Forelimb muscle (tissue), 1 donor: ENCODE measurements at regions not wholly inside any gene's neighbourhood (a gene's known extent, or its start where the extent isn't known, plus 50 kb on each side); places are given as distances from the start of the nearest gene placed in this dataset.

Experiments
- DNase-seq: peaks from one replicate; pipeline ENCODE4 v3.0.0-alpha.2; 2013; ENCODE audit warnings: low read depth

DNA sequence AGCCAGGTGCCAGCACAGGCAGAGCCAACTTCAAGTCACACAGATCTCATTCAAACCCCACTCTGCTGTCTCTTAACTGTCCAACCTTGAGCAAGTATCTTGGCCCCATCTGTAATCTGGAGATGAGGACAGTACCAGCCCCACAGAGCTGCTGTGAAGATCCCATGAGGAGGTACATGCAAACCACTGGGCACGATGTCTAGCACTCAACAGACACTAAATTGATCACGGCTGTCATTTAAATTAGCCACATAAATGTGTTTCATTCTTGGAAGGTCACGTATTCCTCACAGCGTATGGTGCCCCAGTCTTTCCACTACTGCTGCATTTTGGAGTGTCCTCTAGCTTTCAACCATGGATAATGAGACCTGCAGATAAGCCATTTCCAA, 167.6 kb upstream of the ID2 start:
- DNase-seq = no peak

DNA sequence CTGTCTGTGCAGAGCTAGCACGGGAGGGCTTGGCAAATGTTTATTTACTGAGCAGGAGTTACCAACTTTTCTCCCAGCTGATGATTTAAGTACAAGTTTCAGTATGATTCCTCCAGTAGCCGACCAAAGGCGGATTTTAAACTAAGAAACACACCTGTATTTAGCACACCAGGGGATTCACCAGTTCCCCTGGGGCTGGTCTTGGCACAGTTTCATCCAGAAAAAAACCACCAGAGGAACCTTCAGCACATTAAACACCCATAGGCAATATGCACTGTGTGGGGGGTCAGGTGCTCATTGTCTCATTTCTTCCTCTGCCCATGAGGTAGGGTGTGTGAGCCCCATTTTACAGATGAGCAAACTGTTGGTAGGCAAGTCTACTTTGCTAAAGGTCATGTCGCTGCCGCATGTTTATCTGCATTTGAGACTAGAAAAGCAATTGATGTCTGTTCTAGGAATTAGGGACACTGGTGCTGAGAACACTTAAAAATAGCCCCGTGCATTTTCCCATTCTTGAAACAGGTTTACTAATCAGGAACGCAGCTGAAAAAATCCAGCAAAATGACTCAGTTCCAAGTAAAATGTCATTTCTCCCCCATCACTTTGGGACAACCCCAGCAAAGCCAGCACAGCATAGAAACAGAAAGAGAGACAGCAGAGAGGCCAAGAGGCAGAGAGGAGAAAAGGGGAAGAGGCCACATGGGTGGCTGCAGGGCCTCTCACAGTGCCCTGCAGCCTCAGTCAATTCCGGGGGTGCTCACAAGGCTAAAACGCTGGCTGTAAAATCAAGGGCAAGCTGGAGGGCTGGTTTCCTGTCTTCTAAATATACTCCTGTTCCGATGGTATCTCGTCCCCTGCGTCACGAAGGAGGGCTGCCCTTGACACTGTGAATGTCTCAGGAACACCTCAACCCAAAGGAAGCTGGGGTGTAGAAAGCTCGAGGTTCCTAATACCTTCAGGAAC, 166.8 kb upstream of the ID2 start:
- no peak for DNase-seq

DNA sequence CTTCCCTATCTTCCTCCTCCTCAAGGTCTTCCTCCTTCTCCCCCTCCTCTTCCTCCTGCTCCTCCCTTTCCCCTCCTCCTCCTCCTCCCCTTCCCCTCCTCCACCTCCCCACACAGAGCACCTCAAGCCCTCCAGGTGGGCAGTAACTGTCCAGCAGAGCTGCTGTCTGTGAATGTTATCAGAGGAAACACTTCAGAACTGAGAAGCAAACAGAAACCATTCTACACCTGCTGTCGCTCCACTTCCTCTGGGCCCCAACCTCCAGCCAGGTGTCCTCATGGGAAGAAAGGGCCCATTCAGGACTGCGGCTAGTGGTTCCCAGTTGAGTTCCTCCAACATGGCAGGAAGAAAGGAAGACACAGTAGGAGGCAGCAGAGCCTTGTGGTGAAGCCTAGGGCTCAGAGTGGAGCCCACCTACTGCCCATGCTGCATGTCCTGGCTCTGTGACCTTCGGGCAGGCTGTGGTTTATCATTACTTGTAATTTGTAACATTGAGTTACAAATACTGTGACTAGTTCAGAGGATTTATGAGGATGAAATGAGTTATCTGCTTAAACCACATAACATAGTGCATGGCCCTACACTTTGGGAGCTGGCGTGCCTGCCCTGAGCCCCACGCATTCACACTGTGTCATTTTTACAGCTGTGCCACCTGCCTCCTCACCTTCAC, 165.9 kb upstream of the ID2 start:
- DNase-seq = no peak

DNA sequence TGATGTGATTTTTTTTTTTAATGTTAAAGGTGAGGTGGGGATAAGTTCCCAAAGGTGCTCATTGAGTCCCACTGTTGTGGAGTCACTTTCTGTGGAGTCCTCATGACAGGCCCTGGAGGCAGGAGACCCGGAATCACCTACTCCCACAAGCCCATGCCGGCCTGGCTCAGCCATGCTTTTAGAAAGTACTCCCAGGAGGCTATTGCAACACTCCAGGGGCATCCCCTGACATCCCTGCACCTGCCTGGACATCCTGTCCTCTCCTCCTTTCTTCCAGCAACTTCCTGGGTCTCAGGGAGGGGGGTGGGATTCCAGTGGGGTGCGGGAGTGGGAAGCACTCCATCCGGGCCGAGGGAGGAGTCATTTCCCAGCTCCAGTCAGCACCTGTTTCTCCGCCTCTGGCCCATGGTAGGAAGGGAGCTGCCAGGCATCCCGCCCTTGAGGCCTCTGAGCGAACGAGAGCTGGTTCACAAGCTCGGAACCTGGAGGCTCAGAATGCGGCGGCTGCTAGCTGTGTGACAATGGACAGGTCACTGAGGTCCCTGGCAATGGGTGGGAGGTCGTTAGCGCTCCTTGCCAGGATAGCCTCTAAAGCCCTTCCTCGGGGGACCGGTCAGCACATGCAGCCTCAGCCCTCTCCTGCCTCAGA, 163.9 kb upstream of the ID2 start:
- DNase-seq = no peak

DNA sequence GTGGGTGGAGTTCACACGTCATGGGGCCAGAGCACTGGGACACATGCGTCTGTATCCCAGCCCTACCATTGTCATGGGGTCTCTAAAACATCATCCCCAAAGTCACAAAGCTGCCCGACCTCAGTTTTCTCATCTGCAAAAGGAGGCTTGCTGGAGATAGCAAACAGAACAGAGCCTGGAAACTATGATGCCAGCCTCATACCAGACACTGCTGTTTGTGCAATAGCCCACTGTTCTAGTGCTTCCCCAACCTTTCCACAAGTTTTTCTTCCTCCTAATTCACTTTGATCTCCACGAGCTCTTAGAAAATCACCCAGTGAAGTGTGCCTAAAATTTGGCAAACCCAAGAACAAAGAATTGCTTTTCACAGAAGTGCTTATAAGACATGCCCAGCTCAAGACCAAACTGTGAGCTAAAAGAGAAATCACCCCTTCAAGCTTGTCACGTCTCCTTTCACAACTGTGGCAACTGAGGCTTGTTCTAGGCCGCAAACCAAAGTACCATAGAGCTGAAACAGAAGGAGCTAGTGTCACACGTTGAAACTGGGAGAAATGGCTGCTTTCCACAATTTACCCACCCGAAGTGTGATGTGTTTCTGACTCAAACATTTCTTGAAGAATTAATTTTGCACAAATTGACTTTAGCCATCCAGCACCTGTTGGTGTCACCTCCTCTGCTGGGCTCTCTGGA, 162.7 kb upstream of the ID2 start:
- no peak for DNase-seq

DNA sequence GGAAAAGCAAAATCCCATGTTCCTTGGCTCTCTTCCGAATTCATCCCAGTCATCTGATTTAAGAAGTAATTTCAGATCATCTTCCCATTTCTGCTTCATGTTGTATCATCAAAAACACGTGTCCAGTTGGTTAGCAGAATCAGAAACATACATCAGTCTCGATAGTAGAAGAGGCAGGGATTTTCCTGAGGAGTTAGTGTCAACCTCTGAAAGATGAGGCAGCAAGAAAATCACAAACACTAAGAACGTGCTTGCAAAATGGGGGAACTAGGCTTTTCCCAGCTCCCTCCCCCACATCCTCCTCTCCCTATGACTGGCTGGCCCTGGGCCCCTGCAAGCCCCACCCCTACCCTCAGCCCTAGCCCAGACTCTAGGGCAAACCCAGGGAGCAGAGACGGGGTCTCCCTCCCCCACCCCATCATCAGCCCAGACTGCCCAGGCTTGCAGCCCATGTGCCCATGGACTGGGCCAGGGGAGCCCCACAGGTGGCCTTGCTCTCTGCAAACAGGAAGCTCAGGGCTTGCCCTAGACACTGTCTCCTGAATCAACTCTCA, 161.0 kb upstream of the ID2 start:
- DNase-seq = no peak

DNA sequence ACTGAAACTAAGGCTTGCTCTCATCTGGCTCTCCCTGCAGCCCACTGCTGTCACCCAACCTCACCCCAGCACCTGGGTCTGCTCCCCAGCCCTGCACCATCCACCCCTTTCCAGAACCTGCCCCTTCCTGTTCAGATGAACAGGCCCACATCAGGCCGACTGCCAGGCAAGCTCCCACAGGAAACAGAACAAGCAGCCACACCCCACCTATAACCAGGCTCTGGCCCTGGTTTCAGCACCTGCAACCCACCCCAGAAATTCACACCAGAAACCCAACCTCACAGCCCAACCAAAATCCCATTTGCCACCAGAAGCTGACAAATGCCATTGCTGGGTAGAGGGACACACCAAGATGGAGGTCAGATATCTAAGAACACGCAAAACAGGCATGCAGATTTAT, 159.2 kb upstream of the ID2 start:
- DNase-seq = no peak

DNA sequence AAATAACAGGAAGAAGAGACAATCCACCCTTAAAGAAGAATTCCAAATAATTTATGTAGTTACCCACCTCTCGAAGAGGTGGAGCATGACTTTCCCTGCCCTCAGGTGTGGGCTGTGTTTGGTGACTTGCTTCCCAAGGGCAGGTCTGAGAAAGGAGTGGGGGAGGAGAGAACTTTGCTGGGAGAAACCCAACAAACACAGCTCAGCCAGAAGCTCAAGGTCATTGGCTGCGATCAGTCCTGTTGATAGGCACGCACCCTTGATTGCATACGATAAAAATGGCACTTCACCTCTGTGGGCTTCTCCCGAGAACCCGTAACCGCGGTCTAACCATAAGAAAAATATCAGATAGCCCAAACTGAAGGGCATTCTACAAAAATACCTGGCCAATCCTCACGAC, 157.5 kb upstream of the ID2 start:
- no peak for DNase-seq

DNA sequence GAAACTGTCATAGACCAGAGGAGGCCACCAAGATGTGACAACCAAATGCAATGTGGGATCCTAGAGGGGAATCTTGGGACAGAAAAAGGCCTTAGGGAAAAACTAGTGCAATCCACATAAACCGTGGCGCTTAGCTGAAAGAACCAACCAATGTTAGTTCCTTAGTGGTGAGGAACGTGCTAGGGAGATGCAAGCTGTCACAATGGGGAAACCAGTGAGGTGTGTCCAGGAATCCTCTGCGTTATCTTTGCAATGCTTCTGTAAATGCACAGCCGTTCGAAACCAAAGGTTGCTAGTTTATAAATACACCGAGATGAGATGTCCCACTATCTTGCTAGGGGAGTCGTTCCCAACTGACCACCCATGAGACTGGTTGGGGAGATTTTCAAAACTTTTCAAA, 157.0 kb upstream of the ID2 start:
- DNase-seq = no peak

DNA sequence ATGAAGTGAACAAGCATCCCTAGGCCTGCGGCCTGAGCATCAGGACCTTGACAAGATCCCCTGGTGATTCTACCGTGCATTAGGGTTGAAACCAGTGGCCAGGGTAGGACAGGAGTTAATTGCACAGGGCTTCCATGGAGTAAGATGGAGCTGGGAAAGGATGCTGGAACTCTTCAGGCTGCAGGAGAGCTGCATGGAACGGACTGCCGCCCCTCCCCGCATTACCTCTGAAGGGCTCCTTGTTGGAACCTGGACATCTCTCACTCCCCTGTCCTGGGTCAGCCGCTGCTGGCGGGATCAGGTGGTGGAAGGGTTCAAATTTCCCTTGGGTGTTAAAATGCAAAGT, 156.6 kb upstream of the ID2 start:
- DNase-seq = no peak

DNA sequence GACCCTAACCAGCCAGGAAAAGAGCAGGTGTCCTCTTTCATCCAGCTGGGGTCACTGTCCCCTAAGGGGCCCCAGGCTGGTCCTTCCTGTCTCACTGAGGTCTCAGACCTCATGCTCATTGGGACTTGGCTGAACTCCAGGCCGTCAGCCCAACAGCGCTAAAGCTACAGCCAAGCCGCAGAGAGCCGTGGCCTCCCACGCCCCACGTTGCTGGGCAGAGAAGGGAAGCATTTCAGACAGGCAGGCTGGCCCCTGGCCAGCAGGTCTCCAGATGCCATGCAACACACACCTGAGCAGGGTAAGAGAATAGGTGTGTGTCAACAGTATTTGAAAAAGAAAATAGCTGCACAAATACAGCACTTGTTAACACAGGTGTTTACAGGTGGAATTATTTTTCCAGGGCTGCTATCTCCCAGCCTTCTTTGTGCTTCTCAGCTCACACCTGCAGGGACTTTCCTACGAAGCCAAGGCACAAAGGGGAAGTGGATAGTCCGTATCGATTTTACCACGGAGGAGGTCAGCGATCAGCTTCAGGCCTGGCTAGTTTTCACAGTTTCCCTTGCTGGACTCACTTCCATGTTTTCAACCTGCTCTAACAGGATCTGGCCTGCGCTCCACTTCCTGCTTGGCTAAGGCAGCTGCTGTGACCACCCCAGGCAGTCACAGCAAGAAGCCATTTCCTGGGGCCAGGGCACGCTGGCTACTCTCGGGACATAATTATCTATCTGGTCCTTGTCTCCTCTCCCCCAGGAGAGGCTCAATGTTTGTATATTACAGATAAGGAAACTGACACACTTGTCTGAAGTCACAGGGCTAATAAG, 156.1 kb upstream of the ID2 start:
- DNase-seq = no peak

DNA sequence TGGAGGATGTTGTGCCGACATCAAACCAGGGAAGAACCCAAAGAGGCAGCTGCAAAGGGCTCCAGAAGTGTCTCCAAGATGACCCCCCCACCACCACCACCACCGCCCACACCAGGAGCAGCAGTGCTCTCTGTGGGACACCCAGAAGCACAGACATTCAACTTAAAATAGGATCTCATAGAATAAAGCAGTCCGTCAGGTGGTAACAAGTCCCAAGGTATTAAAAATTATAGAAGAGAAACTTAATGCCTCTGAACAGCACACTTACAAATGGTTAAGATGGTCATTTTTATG, 155.5 kb upstream of the ID2 start:
- DNase-seq = no peak

DNA sequence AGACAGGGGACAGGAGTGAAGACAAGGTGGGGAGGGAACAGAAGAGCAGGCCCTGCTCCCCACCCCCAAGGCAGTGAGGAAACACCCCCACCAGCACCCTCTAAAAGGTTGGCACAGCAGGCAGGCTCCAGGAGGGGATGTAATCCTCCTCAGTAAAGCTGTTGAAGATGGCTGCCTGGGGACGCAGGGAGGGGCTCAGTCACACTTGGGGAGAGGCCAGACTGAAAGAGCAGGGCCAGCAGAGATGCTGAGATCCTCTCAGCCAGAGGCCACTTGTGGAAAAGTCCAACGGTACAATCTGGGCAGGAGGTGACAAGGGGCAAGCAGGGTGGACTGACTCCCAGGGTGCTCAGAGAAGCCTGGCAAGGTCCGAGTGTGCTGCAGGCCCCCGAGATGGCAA, 154.8 kb upstream of the ID2 start:
- DNase-seq = no peak

DNA sequence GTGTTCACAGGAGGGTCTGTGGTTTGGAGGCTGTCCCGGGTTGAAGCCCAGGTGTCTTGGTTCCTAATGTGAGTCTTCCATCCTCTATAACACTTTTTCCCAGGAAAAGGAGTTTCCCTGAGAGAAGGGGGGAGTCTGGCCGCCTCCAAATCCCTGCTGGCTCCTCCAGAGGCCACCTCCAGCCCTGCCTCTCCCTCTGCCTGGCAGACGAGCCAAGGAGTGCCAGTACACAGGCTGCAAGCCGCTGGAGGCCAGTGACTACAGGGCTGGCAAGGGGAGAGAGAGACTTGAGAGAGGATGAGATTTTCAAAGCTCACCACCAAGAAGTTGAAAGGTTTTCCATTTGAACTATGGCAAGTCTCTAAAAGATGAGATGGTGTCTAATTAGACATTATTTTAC, 154.2 kb upstream of the ID2 start:
- no peak for DNase-seq

DNA sequence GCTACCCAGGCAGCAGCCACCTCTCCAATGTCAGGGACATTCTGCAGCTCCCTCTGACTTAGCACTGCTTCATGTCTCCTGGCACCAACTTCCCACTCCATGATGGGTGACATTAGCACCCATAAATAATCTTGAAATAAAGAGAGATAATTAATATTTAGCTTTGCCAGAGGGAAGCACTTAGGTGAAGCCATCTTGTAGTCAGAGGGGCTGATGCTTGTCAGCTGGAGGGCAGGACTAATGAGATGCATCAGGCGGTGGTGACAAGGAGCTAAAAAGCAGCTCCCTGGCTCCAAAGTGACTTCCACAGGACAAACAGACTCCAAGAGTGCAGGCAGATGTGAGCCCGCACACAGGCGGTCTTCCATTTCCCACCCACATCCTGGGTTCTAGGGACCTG, 153.0 kb upstream of the ID2 start:
- no peak for DNase-seq

DNA sequence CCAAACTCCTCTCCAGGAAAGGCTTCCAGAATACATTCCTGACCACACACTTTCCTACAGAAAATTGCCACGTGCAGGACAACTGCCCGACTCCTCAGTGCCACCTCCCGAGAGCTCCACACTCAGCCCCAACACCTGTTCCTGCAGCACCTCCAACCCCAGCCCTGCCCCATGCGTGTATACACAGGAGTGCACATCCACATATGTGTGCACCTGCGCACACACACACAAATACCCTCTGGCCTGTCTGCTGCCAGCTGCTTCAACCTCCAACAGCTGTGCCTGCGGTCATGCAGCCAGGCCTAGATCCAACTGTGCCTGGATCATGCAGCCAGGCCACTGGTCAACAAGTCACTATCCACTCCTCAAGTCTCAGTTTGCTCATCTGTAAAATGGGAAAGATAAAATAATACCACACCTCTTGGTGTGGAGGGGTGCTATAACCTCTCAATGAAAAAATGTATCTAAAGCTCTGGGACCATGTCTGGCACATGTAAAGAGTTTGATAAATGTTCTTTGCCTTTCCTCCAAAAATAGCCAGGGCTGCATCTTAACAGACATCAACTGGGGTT, 152.1 kb upstream of the ID2 start:
- DNase-seq = no peak

DNA sequence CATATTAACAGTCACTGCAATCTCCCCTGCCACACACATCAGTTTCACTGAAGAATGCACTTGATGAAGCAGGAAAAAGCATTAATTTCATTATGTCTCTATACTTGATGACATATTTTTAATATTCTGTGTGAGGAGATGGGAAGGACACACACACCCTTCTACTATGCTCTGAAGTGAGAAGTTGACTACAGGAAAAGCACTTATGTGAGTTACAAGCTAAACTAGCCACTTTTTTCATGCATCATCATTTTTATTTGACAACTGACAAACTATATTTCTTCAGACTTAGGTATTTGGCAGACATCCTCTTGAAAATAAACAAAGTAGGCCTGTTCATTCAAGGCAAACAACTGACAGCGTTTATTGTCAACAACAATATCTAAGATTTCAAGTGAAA, 150.4 kb upstream of the ID2 start:
- DNase-seq = no peak

DNA sequence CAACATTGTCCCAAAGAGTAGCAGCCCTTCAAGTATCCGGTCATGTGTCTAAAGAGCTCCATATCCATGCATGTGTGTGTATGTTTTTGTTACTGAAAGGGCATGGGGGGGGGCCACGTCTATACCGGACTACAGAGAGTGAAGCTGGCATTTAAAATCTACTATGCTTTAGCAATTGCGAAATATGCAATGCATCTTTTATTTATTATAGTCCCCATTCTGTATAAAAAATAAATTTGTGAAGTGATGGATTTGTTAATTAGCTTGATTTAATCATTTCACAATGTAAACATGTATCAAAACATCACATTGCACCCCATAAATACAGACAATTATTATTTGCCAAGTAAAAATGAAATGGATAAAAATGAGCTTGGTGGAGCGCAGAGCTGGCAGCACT, 149.4 kb upstream of the ID2 start:
- DNase-seq = no peak

DNA sequence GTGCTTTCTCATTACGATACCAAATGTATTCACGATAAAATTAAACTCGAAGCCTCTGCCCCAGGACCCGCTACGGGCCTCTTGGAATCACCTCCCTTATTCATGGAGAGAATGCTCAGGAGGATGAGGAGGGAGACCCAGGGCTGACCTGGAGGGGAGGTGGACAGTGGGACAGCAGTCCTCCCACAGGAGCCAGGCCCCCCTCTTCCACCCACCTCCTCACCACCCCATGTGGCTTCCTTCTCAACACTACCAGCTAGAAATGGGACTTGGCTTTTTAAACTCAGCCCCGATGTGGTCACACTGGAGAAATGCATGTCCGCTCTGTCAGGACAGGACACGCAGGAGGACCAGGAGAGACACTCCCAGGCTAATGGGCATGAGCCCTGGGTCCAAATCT, 147.9 kb upstream of the ID2 start:
- no peak for DNase-seq

DNA sequence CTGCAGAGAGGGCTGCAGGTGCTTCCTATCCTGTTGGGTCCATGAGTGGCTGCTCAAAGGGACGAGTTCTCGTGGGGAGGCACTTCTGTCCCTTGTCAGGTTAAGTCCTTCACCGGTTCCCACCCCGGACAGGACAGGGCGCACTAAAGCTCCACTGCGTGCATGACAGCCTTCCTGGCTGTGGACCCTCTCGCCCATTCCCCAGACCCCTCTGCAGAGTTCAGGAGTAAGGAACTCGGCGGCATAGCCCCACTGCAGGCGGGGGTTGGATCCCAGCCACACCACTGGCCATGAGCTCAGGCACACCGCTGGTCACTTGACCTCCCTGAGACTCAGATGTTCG, 147.5 kb upstream of the ID2 start:
- no peak for DNase-seq
